Brain microvascular endothelial cell (primary cell): ENCODE measurements at regions not wholly inside any gene's neighbourhood (a gene's known extent, or its start where the extent isn't known, plus 50 kb on each side); places are given as distances from the start of the nearest gene placed in this dataset.

ENCODE experiments used
- DNase-seq: peaks from one replicate; pipeline ENCODE4 v3.0.0-alpha.2; 2020
- H3K27ac ChIP-seq: fragments of 250-450 bp; sonication (Bioruptor Pico); 2 replicates; pipeline ENCODE4 v1.5.1; 2020; ENCODE audit warnings: mild to moderate bottlenecking, moderate library complexity
- H3K27me3 ChIP-seq: fragments of 250-450 bp; sonication (Bioruptor Pico); replicated peaks from 2 replicates; pipeline ENCODE4 v1.5.1; 2020; ENCODE audit warnings: mild to moderate bottlenecking
- H3K36me3 ChIP-seq: fragments of 250-450 bp; sonication (Bioruptor Pico); replicated peaks from 2 replicates; pipeline ENCODE4 v1.5.1; 2020; ENCODE audit warnings: mild to moderate bottlenecking
- H3K4me3 ChIP-seq: 2 replicates; pipeline ENCODE4 v1.5.1; 2011; ENCODE audit warnings: low read depth, mild to moderate bottlenecking, control low read depth, low read length, moderate library complexity
- in situ Hi-C: cut with HindIII; loops from 2 replicates; pipeline ENCODE4 v1.10.0; 2017; ENCODE audit warnings: low sequenced_read_pairs, low pct_ligation_motif_present
- TF ChIP-seq, protein P1 (sequence below): IDR thresholded peaks from 2 replicates; pipeline ENCODE4 v1.5.1; 2011; ENCODE audit warnings: low read depth, mild to moderate bottlenecking, moderate library complexity, low read length, control low read depth, inconsistent platforms; ENCODE audit errors: missing control alignments

DNA sequence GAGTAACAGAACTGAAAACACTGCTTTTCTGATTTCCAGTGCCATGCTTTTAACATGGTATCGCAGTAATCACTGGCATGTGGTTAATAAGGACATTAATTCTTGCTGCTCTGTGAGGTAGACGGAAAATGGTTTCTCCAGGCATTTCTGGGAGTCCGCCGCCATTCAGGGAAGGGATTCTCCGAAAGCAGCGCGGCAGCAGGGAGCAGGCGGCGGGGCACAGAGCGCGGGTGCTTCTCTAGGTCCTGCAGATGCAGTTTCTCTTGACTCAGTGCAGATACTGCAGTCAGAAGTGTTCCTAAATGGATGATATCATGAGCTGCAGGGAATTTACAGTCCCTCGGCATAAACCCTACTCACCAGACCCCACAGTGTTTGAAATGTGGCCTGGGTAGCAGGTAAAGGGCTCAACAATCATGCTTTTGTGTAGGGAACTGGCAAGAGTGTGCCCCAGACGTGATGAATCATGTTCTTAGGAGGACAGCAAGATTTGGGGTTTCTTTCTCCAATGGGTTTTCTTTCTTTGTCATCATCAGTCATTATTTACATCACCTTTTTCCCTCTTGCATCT, 338.6 kb upstream of the ARGLU1 start:
- DNase-seq: no peak
- Histone ChIP-seq H3K4me3 (no peak overlapping the region), H3K27ac (no peak overlapping the region), H3K36me3 (no peaks in the 10 kb centered on the region), H3K27me3 (no peaks in the 10 kb centered on the region)
- in situ Hi-C loops: no loop called here
- TF ChIP-seq, protein P1, sequence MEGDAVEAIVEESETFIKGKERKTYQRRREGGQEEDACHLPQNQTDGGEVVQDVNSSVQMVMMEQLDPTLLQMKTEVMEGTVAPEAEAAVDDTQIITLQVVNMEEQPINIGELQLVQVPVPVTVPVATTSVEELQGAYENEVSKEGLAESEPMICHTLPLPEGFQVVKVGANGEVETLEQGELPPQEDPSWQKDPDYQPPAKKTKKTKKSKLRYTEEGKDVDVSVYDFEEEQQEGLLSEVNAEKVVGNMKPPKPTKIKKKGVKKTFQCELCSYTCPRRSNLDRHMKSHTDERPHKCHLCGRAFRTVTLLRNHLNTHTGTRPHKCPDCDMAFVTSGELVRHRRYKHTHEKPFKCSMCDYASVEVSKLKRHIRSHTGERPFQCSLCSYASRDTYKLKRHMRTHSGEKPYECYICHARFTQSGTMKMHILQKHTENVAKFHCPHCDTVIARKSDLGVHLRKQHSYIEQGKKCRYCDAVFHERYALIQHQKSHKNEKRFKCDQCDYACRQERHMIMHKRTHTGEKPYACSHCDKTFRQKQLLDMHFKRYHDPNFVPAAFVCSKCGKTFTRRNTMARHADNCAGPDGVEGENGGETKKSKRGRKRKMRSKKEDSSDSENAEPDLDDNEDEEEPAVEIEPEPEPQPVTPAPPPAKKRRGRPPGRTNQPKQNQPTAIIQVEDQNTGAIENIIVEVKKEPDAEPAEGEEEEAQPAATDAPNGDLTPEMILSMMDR: no peak

DNA sequence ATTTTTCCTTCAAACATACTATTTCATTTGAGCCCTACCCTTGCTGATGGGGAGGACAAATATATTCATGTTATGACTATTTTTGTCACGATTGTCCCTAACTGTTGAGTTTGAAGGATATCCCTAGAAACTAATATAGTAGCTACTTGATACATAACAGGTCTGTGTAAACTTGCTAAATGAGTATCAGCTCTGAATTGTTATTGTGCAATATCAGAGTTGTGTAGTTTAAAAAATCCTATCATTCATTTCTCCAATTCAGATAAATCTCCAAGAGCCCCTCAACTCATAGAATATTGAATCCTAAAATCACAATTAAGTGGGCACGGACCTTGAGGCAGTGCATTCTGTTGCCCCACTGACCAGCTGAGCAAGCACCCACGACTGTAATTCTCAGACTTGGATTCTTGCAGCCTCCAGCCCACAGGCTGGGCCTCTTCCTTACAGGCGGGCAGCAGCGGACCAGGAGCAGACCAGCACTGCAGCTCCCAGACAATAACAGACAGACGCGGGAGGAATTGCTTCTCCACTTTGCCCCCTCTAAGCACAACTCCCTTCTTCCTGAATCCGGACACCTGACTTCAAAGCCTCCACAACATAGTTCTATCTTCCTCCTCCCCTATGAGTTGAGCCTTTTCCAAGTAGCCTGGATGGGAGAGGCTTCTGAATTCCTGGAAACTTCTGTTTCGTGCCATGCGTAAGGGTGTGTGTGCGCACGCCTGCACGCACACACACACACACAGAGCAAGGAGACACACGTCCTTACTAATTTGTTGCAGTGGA, 337.6 kb upstream of the ARGLU1 start:
- H3K36me3 ChIP-seq: no peaks in the 10 kb centered on the region
- in situ Hi-C loops: no loop called here
- H3K27me3 ChIP-seq: no peaks in the 10 kb centered on the region
- no peak overlapping the region for H3K4me3 ChIP-seq
- no peak for DNase-seq
- TF ChIP-seq, protein P1: no peak
- no peak overlapping the region for H3K27ac ChIP-seq

DNA sequence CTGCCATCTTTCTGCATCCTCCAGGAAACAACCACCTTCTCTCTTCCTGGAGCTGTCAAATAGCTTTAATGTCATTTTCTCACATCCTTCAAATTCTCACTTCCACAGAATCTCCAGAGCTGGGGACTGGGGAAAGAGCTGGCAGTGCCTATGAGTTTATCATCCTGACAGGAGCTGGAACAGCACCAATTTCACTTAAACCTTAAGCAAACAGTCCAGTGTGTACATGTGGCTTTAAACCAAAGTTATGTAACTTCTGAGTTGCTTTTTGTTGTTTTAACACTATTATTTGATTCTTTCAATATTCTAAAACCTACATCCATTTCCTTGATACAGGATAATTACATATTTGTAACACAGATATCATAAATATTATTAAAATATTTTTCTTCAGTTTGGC, 331.5 kb upstream of the ARGLU1 start:
- TF ChIP-seq, protein P1: no peak
- Histone ChIP-seq H3K36me3 (no peaks in the 10 kb centered on the region), H3K27me3 (no peaks in the 10 kb centered on the region), H3K27ac (no peak overlapping the region), H3K4me3 (no peak overlapping the region)
- in situ Hi-C loops: no loop called here
- DNase-seq: no peak

DNA sequence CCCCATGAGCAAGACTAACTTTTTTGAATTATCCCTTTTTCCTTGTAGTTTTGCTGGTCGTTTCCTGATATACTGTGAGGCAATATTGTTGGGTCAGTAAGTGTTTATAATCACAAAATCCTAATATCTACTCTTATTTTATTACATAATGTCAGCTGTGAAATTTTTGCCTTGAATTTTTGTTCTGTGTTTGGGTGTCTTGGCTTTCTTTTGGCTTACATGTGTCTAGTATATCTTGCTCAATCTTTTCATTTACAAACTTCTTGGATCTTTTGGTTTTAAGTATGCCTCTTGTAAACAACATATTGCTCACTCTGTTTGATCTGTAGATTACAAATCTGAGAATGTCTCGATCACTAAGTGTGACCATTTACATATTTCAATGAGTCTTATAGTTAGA, 330.3 kb upstream of the ARGLU1 start:
- no peaks in the 10 kb centered on the region for H3K36me3 ChIP-seq
- in situ Hi-C loops: no loop called here
- H3K4me3 ChIP-seq: no peak overlapping the region
- no peak for DNase-seq
- no peaks in the 10 kb centered on the region for H3K27me3 ChIP-seq
- H3K27ac ChIP-seq: no peak overlapping the region
- TF ChIP-seq, protein P1: no peak

DNA sequence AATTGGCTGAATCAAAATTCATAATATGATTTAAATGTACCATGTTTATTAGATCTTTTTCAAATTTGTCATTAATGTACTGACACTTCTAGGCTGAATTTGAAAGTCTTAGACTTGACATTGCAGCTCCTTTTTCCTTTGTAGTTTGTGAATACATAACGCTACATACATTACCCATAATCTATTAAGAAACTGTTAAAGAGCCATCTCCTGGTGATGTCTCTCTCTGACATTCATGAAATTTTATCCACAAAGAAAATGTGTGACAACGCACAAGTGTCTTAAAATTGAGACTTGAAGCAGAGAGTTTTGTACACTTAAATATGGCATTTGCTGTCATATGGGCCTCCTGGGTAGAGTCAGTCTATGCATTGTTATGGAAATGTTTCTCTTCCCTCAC, 320.2 kb upstream of the ARGLU1 start:
- Histone ChIP-seq H3K27ac (no peak overlapping the region), H3K36me3 (no peaks in the 10 kb centered on the region), H3K4me3 (no peak overlapping the region), H3K27me3 (no peaks in the 10 kb centered on the region)
- TF ChIP-seq, protein P1: no peak
- no peak for DNase-seq
- in situ Hi-C loops: no loop called here
